ENCODE measurements at regions not wholly inside any gene's neighbourhood (a gene's known extent, or its start where the extent isn't known, plus 50 kb on each side); places are given as distances from the start of the nearest gene placed in this dataset.

DNA sequence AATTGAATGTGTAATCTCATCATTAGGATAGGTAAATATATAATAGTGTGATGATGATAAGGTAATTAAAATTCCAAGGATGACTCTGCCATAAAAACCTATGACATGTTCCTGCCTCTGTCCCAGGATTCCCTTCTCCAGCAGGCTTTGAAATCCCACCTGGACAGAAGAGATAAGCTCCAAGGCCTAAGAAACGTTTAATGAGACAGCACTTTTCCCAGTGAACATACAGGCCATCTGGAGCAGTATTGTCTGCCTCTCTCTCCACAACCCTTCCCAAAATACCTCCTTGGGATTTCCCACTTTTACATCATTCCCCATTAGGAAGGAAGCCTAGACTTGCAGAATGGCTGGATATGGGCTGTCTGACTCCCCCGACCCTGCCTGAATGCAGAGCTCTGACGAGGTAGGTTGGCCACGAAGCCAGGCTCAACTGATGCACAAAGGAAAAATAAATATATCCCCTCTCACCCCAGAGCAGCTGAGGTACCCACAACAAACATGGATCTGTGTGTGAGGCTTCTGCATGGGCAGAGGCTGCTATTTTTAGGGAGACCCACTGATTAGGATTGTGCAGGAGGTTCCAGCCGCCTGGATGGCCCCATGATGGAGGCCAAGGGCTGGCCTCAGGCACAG, 71.0 kb downstream of the TMPRSS5 start:
- TF ChIP-seq, protein P1, sequence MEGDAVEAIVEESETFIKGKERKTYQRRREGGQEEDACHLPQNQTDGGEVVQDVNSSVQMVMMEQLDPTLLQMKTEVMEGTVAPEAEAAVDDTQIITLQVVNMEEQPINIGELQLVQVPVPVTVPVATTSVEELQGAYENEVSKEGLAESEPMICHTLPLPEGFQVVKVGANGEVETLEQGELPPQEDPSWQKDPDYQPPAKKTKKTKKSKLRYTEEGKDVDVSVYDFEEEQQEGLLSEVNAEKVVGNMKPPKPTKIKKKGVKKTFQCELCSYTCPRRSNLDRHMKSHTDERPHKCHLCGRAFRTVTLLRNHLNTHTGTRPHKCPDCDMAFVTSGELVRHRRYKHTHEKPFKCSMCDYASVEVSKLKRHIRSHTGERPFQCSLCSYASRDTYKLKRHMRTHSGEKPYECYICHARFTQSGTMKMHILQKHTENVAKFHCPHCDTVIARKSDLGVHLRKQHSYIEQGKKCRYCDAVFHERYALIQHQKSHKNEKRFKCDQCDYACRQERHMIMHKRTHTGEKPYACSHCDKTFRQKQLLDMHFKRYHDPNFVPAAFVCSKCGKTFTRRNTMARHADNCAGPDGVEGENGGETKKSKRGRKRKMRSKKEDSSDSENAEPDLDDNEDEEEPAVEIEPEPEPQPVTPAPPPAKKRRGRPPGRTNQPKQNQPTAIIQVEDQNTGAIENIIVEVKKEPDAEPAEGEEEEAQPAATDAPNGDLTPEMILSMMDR (IDR thresholded peaks at IDR 0.05; ENCODE audit: insufficient read depth, low read depth, low read length) = no peak
- no peak for TF ChIP-seq EZH2 (IDR thresholded peaks at IDR 0.05; ENCODE audit: insufficient read depth, low read length)
- Histone ChIP-seq H3K4me2 (ENCODE audit: low read length) (no peak overlapping the region), H3K36me3 (ENCODE audit: insufficient read depth, low read length) (no peaks in the 10 kb centered on the region), H3K4me1 (ENCODE audit: insufficient read depth, low read length) (peaks cover 14% of the 10 kb centered on the region), H3K27ac (ENCODE audit: low read depth, low read length) (no peak overlapping the region), H3K4me3 (ENCODE audit: insufficient read depth, low read depth, low read length) (no peak overlapping the region), H3K79me2 (ENCODE audit: insufficient read depth, low read length) (no peaks in the 10 kb centered on the region), H2AFZ (ENCODE audit: low read depth, low read length) (no peak overlapping the region), H4K20me1 (ENCODE audit: insufficient read depth, low read length) (no peaks in the 10 kb centered on the region), H3K9ac (ENCODE audit: low read length) (no peak overlapping the region), H3K27me3 (ENCODE audit: insufficient read depth, low read length) (no peaks in the 10 kb centered on the region), H3K9me3 (ENCODE audit: insufficient read depth, low read depth, low read length) (no peaks in the 10 kb centered on the region)
- Mint-ChIP-seq H3K27ac (ENCODE audit: unreplicated experiment) (no peak overlapping the region), H3K27me3 (ENCODE audit: low read depth, unreplicated experiment) (peaks cover 28% of the 10 kb centered on the region), H3K9me3 (ENCODE audit: unreplicated experiment) (peaks cover 23% of the 10 kb centered on the region), H3K36me3 (ENCODE audit: low read depth, unreplicated experiment) (no peaks in the 10 kb centered on the region), H3K4me1 (ENCODE audit: low read depth, unreplicated experiment) (peaks cover 5% of the 10 kb centered on the region), H3K4me3 (ENCODE audit: unreplicated experiment) (no peak overlapping the region)
- FAIRE-seq (no peak), DNase-seq (ENCODE audit: low read depth) (no peak)

DNA sequence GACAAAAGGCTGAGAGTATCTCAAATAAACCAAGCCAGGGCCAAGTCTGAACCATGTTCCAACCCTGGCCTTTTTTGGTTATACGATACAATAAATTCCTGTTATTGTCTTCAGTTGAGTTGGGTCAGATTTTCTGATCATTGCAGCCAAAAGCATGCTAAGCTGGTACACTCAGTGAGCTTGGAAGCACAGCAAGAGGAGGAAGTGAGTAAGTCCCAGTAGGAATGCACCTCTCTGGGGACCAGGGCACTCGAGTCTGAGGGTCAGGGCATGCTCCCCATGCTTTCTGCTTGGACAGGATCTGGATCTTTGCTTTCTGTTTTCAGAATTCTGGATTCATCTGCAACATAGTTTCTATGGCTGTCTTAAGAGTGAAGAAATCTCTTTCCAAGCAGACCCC, 73.1 kb downstream of the TMPRSS5 start:
- Histone ChIP-seq H3K4me2 (ENCODE audit: low read length) (peak overlapping the region; percentile 44), H2AFZ (ENCODE audit: low read depth, low read length) (no peak overlapping the region), H3K4me3 (ENCODE audit: insufficient read depth, low read depth, low read length) (no peak overlapping the region), H3K4me1 (ENCODE audit: insufficient read depth, low read length) (peaks cover 14% of the 10 kb centered on the region), H3K27ac (ENCODE audit: low read depth, low read length) (no peak overlapping the region), H3K27me3 (ENCODE audit: insufficient read depth, low read length) (no peaks in the 10 kb centered on the region), H3K9ac (ENCODE audit: low read length) (no peak overlapping the region), H3K36me3 (ENCODE audit: insufficient read depth, low read length) (no peaks in the 10 kb centered on the region), H3K9me3 (ENCODE audit: insufficient read depth, low read depth, low read length) (no peaks in the 10 kb centered on the region), H4K20me1 (ENCODE audit: insufficient read depth, low read length) (no peaks in the 10 kb centered on the region), H3K79me2 (ENCODE audit: insufficient read depth, low read length) (no peaks in the 10 kb centered on the region)
- no peak overlapping the region for H3K27ac Mint-ChIP-seq (ENCODE audit: unreplicated experiment)
- no peak overlapping the region for H3K4me3 Mint-ChIP-seq (ENCODE audit: unreplicated experiment)
- peaks cover 5% of the 10 kb centered on the region for H3K4me1 Mint-ChIP-seq (ENCODE audit: low read depth, unreplicated experiment)
- TF ChIP-seq, protein P1 (IDR thresholded peaks at IDR 0.05; ENCODE audit: insufficient read depth, low read depth, low read length) = no peak
- TF ChIP-seq EZH2 (IDR thresholded peaks at IDR 0.05; ENCODE audit: insufficient read depth, low read length) = no peak
- FAIRE-seq (peak; percentile 58), DNase-seq (ENCODE audit: low read depth) (peak; percentile 33)
- H3K9me3 Mint-ChIP-seq (ENCODE audit: unreplicated experiment) = peaks cover 12% of the 10 kb centered on the region
- H3K27me3 Mint-ChIP-seq (ENCODE audit: low read depth, unreplicated experiment) = peaks cover 30% of the 10 kb centered on the region
- H3K36me3 Mint-ChIP-seq (ENCODE audit: low read depth, unreplicated experiment) = no peaks in the 10 kb centered on the region

DNA sequence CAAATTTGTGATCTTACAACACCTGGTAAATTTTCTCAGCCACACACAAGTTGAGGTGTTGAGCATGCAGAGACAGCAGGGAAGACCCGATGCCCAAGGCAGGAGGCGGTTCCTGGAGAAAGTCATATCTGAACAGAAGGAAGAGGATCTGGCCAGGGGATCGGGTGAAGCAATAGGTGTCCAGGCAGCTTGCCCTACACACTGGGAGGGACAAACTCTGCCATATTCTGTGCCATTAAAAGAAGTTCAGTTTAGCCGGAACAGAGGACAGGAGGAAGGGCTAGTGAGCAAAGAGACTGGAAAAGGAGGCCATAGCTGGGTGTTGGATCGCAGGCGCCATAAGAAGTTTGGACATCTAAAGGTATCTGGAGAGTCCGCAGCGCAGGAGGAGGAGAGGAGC, 76.5 kb downstream of the TMPRSS5 start:
- Histone ChIP-seq H3K4me1 (ENCODE audit: insufficient read depth, low read length) (peaks cover 14% of the 10 kb centered on the region), H4K20me1 (ENCODE audit: insufficient read depth, low read length) (no peaks in the 10 kb centered on the region), H3K4me2 (ENCODE audit: low read length) (no peak overlapping the region), H2AFZ (ENCODE audit: low read depth, low read length) (no peak overlapping the region), H3K27ac (ENCODE audit: low read depth, low read length) (no peak overlapping the region), H3K36me3 (ENCODE audit: insufficient read depth, low read length) (no peaks in the 10 kb centered on the region), H3K27me3 (ENCODE audit: insufficient read depth, low read length) (no peaks in the 10 kb centered on the region), H3K4me3 (ENCODE audit: insufficient read depth, low read depth, low read length) (no peak overlapping the region), H3K9me3 (ENCODE audit: insufficient read depth, low read depth, low read length) (no peaks in the 10 kb centered on the region), H3K79me2 (ENCODE audit: insufficient read depth, low read length) (no peaks in the 10 kb centered on the region), H3K9ac (ENCODE audit: low read length) (no peak overlapping the region)
- no peak overlapping the region for H3K4me3 Mint-ChIP-seq (ENCODE audit: unreplicated experiment)
- peaks cover 32% of the 10 kb centered on the region for H3K27me3 Mint-ChIP-seq (ENCODE audit: low read depth, unreplicated experiment)
- H3K4me1 Mint-ChIP-seq (ENCODE audit: low read depth, unreplicated experiment) = peaks cover 5% of the 10 kb centered on the region
- no peak for TF ChIP-seq EZH2 (IDR thresholded peaks at IDR 0.05; ENCODE audit: insufficient read depth, low read length)
- TF ChIP-seq, protein P1 (IDR thresholded peaks at IDR 0.05; ENCODE audit: insufficient read depth, low read depth, low read length) = no peak
- H3K27ac Mint-ChIP-seq (ENCODE audit: unreplicated experiment) = no peak overlapping the region
- DNase-seq (ENCODE audit: low read depth) (no peak), FAIRE-seq (no peak)
- no peaks in the 10 kb centered on the region for H3K36me3 Mint-ChIP-seq (ENCODE audit: low read depth, unreplicated experiment)
- no peaks in the 10 kb centered on the region for H3K9me3 Mint-ChIP-seq (ENCODE audit: unreplicated experiment)

All from astrocyte (in vitro differentiated cells and primary cell).